ENCODE measurements at regions not wholly inside any gene's neighbourhood (a gene's known extent, or its start where the extent isn't known, plus 50 kb on each side); places are given as distances from the start of the nearest gene placed in this dataset.

DNA sequence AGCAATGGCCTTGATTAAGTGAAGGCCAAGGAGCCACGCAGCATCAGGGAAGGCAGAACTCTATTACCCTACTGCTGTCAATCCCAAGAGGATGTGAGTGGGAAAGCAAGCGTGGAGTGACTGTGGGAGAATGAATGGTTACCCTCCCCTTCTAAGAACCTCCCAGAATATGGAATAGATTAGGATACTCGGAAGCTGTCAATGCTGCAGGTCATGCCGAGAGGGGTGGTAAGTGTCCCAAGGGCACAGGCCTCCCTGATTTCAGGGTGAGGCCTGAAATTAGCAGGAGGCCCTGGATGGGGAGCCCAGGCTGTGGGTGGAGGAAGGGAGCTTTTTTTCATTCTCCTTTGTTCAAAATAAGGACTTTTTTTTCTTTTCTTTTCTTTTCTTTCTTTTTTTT is 179.9 kb upstream of the JAG1 start:
- H3K36me3 ChIP-seq = no peaks in the 10 kb centered on the region
- no peak overlapping the region for H3K27ac ChIP-seq
- H3K4me3 ChIP-seq = no peak overlapping the region
- H3K9me3 ChIP-seq = no peaks in the 10 kb centered on the region
- H3K27me3 ChIP-seq = no peaks in the 10 kb centered on the region
- H3K4me1 ChIP-seq = peaks cover 0 to 6% (median 0%) of the 10 kb centered on the region in 3 donors
- 82 to 95% methylated on average over 3 to 4 of the region's 4 CpGs for WGBS, 2 donors (ENCODE audit: low coverage in 1 of 2)
- ATAC-seq = no peak
- TF ChIP-seq EP300 (IDR thresholded peaks at IDR 0.05) = no peak
- TF ChIP-seq, protein P1, sequence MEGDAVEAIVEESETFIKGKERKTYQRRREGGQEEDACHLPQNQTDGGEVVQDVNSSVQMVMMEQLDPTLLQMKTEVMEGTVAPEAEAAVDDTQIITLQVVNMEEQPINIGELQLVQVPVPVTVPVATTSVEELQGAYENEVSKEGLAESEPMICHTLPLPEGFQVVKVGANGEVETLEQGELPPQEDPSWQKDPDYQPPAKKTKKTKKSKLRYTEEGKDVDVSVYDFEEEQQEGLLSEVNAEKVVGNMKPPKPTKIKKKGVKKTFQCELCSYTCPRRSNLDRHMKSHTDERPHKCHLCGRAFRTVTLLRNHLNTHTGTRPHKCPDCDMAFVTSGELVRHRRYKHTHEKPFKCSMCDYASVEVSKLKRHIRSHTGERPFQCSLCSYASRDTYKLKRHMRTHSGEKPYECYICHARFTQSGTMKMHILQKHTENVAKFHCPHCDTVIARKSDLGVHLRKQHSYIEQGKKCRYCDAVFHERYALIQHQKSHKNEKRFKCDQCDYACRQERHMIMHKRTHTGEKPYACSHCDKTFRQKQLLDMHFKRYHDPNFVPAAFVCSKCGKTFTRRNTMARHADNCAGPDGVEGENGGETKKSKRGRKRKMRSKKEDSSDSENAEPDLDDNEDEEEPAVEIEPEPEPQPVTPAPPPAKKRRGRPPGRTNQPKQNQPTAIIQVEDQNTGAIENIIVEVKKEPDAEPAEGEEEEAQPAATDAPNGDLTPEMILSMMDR (IDR thresholded peaks at IDR 0.05) = no peak
- TF ChIP-seq POLR2A (IDR thresholded peaks at IDR 0.05) = no peak
- TF ChIP-seq POLR2AphosphoS5 (IDR thresholded peaks at IDR 0.05) = no peak

DNA sequence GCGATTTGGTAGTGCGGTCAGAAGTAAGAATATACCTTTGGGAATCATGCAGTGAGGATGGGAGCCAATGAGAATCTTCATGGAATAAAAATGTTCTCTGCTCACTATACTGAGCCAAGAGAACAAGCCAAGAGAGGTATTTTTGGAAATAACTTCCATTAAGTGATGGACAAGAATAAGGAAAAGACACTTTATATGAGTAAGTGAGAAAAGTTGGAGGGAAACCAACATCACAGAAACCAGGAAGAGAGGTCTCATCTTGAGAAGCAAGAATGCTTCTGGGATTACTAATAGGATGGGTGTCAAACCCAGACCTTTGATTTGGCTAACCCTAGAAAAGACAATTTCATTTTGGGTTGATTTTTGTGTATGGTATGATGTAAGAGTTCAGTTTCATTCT is 181.2 kb upstream of the JAG1 start:
- Histone ChIP-seq H3K36me3 (no peaks in the 10 kb centered on the region), H3K4me1 (no peaks in the 10 kb centered on the region), H3K9me3 (no peaks in the 10 kb centered on the region), H3K4me3 (no peak overlapping the region), H3K27ac (no peak overlapping the region), H3K27me3 (no peaks in the 10 kb centered on the region)
- ATAC-seq = no peak
- WGBS, 2 donors (ENCODE audit: low coverage in 1 of 2) = 69 to 70% methylated on average over 2 of the region's 2 CpGs
- TF ChIP-seq POLR2AphosphoS5 (IDR thresholded peaks at IDR 0.05) = no peak
- TF ChIP-seq, protein P1 (IDR thresholded peaks at IDR 0.05) = no peak
- TF ChIP-seq EP300 (IDR thresholded peaks at IDR 0.05) = no peak
- TF ChIP-seq POLR2A (IDR thresholded peaks at IDR 0.05) = no peak

DNA sequence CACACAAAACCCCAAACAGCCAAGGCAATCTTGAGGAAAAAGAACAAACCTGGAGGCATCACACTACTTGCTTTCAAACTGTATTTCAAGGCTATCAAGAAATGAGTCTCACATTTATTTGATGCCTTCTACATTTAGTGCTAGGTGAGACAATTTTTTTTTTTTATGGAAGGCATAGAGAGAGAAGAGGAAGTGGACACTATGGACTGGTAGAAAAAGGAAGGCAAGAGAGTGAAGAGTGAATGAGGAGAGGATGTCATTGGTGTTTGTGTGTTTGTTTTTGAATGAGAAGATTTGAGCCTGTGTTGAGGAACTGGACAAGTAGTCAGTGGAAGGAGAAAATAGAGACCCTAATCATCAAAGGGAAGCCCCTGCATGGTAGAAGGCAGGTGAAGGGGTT is 182.0 kb upstream of the JAG1 start:
- Histone ChIP-seq H3K27ac (no peak overlapping the region), H3K36me3 (no peaks in the 10 kb centered on the region), H3K4me1 (no peaks in the 10 kb centered on the region), H3K27me3 (no peaks in the 10 kb centered on the region), H3K9me3 (no peaks in the 10 kb centered on the region), H3K4me3 (no peak overlapping the region)
- ATAC-seq = no peak
- TF ChIP-seq POLR2AphosphoS5 (IDR thresholded peaks at IDR 0.05) (no peak), POLR2A (IDR thresholded peaks at IDR 0.05) (no peak), EP300 (IDR thresholded peaks at IDR 0.05) (no peak)
- TF ChIP-seq, protein P1 (IDR thresholded peaks at IDR 0.05) = no peak

DNA sequence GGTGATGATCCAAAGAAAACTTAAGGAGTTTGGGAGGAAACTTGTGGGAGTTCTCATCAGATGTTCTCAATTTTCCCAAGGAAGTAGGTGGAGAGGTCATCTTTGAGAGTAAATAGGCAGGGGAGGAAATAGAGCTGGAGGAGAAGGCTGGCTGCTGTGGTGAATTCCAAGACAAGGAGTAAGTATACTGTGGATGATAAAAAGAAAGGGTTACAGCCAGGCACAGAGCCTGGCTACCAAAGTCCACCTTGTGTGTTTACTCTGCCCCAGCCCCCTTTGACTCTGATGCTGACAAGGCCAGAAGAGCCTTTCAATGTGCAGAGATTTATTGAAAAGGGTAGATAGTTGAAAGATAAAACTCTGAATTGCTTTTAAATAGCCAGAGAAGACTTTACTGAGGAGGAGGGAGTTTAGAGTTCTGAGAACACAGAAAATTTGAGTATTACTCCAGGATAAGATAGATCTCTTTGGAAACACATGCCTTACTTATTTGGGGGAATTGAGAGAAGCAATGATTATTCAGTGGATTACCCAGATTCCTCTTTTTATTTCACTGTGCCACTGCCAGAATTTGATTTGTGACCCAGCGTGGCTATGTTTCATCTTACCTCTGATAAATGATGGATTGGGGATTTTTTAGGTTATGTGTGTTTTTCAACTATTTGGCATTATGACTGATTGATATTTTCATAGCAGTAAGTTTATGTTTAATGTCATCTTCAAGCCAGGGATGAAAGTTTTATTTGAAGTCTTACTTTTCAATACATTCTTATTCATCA is 182.6 kb upstream of the JAG1 start:
- ATAC-seq = no peak
- TF ChIP-seq, protein P1 (IDR thresholded peaks at IDR 0.05) = no peak
- TF ChIP-seq EP300 (IDR thresholded peaks at IDR 0.05) (no peak), POLR2A (IDR thresholded peaks at IDR 0.05) (no peak), POLR2AphosphoS5 (IDR thresholded peaks at IDR 0.05) (no peak)
- no peaks in the 10 kb centered on the region for H3K36me3 ChIP-seq
- no peaks in the 10 kb centered on the region for H3K27me3 ChIP-seq
- no peaks in the 10 kb centered on the region for H3K9me3 ChIP-seq
- H3K4me1 ChIP-seq = no peaks in the 10 kb centered on the region
- 64 to 67% methylated on average over 1 of the region's 1 CpG for WGBS, 2 donors (ENCODE audit: low coverage in 1 of 2)
- H3K27ac ChIP-seq = no peak overlapping the region
- no peak overlapping the region for H3K4me3 ChIP-seq

DNA sequence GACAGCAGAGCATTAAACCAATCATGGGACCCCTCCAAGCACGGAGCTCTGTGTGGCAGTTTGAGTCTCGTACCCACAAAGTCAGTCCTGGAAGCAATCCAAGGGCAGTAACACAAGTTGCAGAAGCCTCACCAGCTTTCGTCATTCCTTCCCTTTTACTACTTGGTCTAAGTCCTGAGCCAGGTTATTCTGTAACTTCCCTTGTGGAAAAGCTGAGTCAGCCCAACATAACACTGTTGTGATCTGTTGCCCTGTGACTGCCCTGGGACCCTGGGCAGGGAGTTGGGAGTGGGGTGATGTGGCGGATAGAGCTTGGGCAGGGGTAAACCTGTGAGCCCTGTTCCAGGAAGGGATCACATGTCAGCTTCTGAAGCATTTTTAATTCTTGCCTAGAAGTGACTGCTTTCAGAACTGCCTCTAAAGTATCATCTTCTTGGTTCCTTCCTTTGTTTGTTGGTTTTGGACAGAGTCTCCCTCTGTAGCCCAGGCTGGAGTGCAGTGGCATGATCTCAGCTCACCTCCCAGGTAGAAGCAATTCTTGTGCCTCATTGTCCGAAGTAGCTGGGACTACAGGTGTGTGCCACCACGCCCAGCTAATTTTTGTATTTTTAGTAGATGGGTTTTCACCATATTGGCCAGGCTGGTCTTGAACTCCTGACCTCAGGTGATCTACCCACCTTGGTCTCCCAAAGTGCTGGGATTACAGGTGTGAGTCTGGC is 183.7 kb upstream of the JAG1 start:
- TF ChIP-seq, protein P1 (IDR thresholded peaks at IDR 0.05) = no peak
- no peak for TF ChIP-seq POLR2AphosphoS5 (IDR thresholded peaks at IDR 0.05)
- TF ChIP-seq EP300 (IDR thresholded peaks at IDR 0.05) = no peak
- no peak for TF ChIP-seq POLR2A (IDR thresholded peaks at IDR 0.05)
- Histone ChIP-seq H3K4me1 (no peaks in the 10 kb centered on the region), H3K9me3 (no peaks in the 10 kb centered on the region), H3K27ac (no peak overlapping the region), H3K36me3 (no peaks in the 10 kb centered on the region), H3K4me3 (no peak overlapping the region), H3K27me3 (no peaks in the 10 kb centered on the region)
- ATAC-seq = peak; percentile 73
- WGBS, 2 donors (ENCODE audit: low coverage in 1 of 2) = 48 to 76% methylated on average over 2 to 4 of the region's 6 CpGs
